ENCODE measurements at regions not wholly inside any gene's neighbourhood (a gene's known extent, or its start where the extent isn't known, plus 50 kb on each side); places are given as distances from the start of the nearest gene placed in this dataset.

DNA sequence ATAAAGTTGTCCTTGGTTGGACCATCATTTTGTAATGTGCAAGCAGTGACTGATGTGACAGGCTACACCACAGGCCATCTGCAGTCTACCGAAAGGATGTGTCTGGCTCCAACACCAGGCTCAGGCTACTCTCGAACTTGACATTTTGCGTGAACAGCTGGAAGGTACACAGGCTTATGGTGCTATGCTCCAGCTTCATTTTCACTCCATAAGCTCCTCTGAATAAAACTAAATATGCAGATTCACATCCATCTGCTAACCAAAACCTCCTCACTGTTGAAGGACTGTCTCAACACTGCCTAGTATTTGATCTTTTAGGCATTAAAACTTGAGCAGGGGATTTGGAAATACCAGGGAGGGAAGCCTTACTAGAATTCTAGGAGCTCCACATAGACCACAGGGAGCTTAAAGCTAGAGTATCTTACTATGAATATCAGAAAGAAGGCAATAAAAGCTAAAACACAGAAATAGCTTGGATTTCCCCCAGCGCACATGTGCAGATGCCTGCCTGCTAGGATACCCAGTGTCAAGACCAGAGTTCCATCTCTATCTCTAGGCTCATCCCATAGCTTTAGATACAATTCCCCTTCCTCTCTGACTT, 383.9 kb upstream of the FAT3 start:
- no peak for DNase-seq (ENCODE audit: low read depth)
- no peak overlapping the region for H3K4me3 ChIP-seq (ENCODE audit: low read depth, low read length)
- TF ChIP-seq, protein P1, sequence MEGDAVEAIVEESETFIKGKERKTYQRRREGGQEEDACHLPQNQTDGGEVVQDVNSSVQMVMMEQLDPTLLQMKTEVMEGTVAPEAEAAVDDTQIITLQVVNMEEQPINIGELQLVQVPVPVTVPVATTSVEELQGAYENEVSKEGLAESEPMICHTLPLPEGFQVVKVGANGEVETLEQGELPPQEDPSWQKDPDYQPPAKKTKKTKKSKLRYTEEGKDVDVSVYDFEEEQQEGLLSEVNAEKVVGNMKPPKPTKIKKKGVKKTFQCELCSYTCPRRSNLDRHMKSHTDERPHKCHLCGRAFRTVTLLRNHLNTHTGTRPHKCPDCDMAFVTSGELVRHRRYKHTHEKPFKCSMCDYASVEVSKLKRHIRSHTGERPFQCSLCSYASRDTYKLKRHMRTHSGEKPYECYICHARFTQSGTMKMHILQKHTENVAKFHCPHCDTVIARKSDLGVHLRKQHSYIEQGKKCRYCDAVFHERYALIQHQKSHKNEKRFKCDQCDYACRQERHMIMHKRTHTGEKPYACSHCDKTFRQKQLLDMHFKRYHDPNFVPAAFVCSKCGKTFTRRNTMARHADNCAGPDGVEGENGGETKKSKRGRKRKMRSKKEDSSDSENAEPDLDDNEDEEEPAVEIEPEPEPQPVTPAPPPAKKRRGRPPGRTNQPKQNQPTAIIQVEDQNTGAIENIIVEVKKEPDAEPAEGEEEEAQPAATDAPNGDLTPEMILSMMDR (IDR thresholded peaks at IDR 0.05; ENCODE audit: control insufficient read depth, extremely low read depth, insufficient read depth): no peak

DNA sequence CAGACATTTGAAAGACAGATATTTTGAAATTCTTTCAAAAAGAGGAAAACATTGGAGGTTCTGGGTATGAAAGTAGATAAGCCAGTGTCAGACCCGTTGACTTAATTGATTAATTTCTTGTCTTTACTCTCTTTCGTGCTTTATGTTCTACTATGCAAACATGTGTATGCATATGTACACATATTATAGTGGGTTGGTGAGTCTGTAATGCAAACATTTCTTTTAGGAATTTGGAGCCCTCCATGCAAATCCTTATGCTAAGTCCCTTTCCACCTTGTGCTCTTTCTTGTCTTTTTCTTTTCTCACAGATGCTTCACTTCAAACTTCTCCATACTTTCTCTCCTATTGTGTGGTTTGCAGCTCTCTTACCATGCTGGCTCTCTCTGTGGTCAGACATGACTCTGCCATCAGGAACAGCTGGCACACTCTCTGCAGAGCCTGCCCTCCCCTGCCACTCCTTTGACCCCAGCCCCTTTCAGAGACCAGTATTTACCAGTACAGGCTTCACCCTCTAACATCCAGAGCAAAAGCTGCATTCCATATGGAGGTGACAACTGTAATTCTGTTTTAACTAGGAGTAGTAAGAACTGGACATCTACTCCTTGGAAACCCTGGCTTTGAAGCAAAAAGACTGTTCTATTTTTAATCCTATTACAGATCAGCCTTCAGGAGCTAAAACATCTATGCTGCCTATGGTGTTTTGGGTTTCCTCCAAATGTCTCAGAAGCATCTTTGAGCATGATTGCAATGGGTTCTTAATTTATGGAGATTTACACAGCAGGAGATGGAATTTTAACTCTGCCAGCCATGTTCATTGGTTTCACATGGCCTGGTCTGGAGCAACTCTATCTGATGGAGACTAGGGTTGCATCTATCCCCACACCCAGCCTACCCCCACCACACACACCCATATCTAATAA, 386.9 kb upstream of the FAT3 start:
- no peak overlapping the region for H3K4me3 ChIP-seq (ENCODE audit: low read depth, low read length)
- TF ChIP-seq, protein P1 (IDR thresholded peaks at IDR 0.05; ENCODE audit: control insufficient read depth, extremely low read depth, insufficient read depth): no peak
- no peak for DNase-seq (ENCODE audit: low read depth)

DNA sequence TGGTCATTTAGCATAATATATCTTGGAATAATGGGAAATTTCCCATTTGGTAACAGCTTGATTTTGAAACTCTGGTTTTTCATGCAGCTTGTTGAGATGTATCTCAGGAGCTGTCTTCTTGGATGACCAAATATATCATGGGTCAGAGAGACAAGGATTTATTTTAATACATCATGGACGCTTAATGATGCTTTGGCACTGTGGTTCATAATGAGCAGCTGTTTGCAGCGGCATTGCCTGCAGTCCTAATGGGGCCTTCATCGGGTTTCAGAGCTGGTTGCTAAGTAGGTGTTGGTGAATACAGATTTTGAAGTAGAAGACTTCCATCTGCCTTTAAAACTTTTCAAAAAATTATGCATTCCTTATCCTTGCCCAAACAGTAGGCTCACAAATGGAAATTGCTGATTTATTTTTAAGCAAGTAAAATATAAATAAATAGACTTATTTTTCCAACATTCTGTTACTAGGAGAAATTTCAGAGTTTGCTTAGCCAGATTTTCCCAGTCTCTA, 389.5 kb upstream of the FAT3 start:
- H3K4me3 ChIP-seq (ENCODE audit: low read depth, low read length): no peak overlapping the region
- TF ChIP-seq, protein P1 (IDR thresholded peaks at IDR 0.05; ENCODE audit: control insufficient read depth, extremely low read depth, insufficient read depth): no peak
- no peak for DNase-seq (ENCODE audit: low read depth)

DNA sequence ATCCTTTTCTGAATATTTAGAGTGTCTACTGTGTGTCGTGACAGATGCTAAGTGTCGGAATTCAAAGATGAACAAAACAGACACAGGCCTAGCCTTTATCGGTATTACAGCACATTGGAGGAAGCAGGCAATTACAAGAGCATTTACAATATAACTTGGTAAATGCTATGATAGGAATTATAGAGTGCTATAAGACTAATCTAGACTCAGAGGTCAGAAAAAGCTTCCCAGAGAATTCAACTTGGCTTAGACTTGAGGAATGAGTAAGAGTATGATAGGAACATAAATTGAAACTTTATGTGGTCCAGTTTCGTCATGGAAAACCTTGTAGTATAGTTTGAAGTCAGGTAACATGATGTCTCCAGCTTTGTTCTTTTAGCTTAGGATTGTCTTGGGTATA, 395.7 kb upstream of the FAT3 start:
- TF ChIP-seq, protein P1 (IDR thresholded peaks at IDR 0.05; ENCODE audit: control insufficient read depth, extremely low read depth, insufficient read depth): no peak
- H3K4me3 ChIP-seq (ENCODE audit: low read depth, low read length): no peak overlapping the region
- DNase-seq (ENCODE audit: low read depth): no peak

DNA sequence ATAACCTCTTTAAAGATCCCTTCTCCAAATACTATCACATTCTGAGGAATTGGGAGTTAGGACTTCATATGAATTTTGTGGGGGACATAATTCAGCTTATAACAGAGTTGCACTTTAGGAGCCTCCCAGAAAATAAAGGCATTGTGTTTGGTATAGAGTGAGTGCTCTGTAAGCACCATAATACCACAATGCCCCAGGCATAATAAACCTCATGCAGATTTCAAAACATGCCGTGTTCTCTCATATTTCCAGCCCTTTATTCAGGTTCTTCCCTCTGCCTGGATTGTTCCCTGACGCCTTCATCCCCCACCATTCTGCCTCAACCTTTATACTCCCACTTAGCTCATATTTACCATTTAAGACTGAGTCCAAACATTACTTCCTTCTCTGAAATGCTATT, 398.8 kb upstream of the FAT3 start:
- no peak overlapping the region for H3K4me3 ChIP-seq (ENCODE audit: low read depth, low read length)
- TF ChIP-seq, protein P1 (IDR thresholded peaks at IDR 0.05; ENCODE audit: control insufficient read depth, extremely low read depth, insufficient read depth): no peak
- DNase-seq (ENCODE audit: low read depth): no peak

DNA sequence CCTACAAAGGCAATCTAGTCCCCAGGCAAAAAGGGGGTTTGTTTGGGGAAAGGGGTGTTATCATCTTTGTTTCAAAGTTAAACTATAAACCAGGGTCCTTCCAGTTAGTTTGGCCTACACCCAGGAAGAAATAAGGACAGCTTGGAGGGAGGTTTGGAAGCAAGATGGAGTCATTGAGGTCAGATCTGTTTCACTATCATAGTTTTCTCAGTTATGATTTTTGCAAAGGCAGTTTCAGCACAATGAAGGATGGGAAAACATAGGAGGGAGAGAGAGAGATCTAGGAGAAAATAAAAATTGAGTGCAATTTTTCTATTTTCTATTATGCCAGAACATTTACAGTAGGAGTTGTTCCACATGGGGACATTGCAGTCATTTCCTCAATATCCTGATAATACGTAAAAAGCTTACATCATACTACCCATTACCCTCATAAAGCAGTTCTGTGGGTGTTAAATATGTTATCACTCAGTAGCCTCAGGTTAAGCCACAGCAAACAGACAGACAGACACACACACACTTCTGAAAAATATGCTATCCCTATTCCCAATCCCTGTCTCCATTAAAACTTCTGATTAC, 401.3 kb upstream of the FAT3 start:
- TF ChIP-seq, protein P1 (IDR thresholded peaks at IDR 0.05; ENCODE audit: control insufficient read depth, extremely low read depth, insufficient read depth): no peak
- no peak for DNase-seq (ENCODE audit: low read depth)
- H3K4me3 ChIP-seq (ENCODE audit: low read depth, low read length): no peak overlapping the region

Measured in LNCaP clone FGC (cell line).